GM21619 (cell line): ENCODE measurements at regions not wholly inside any gene's neighbourhood (a gene's known extent, or its start where the extent isn't known, plus 50 kb on each side); places are given as distances from the start of the nearest gene placed in this dataset.

Experiments
- ATAC-seq: cut with Tn5 transposase; IDR thresholded peaks from one replicate; pipeline ENCODE4 v1.9.1; 2021; ENCODE audit not compliant: unreplicated experiment

DNA sequence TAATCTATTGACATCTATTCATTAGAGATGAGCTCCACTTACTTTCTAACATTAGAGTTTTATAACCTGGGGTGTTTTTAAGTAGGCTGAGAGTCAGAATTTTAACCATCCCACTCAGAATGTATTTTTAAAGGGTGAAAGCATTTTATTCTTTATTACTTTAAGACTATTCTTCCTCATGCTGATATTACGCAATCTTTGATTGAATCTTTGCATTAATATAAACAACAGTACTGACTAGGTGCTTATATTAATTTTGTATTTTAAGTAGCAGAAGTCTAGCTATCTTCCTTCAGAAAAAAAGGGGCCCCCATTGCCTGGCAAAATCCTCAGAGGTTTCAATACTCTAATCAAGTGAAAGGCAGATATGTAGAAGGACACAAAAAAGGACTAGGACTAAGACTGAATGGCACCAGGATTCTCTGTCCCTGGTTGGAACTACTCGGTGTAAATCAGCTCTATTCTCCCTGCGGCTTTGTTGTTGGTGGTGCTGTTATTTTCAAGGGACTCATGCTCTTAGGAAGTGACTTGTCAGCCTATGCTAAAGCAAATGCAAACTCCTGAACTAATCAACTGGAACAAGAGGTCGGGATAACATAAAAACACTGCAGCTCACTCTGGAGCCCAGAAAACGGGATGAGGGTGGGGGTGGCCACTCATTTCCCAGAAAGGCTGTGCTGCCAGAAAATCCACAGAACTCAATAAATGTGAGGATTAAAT lies 1324.4 kb downstream of the GRIK2 start:
- ATAC-seq: no peak

GRCh38 chr6:102717252-102717651 lies 1323.7 kb downstream of the GRIK2 start:
- ATAC-seq: no peak

GRCh38 chr6:102701019-102701418 lies 1307.5 kb downstream of the GRIK2 start:
- ATAC-seq: no peak

- ATAC-seq: no peak
Observed at GRCh38 chr6:102686461-102686860, 1293.0 kb downstream of the GRIK2 start.

DNA sequence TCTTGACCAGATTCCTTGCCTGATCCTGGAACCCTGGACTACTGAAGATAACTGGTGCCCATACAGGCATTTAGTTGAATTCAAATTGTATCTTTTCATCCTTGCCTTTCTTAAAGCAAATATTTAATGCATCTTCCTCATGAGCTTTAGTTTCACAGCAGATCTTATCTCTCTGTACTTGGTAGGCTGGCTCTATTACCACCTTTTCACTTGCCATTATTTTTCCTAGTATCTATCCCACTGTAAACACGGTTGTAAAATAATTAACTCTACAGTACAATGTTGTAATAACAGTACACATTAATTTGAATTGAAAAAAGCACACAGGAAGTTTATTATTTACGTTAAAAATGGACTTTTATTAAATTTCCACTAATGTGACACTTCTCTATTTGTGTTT lies 1286.9 kb downstream of the GRIK2 start:
- no peak for ATAC-seq

- ATAC-seq: no peak
Observed at GRCh38 chr6:102679865-102680264, 1286.4 kb downstream of the GRIK2 start.

GRCh38 chr6:102677225-102677624 lies 1283.7 kb downstream of the GRIK2 start:
- ATAC-seq: no peak

DNA sequence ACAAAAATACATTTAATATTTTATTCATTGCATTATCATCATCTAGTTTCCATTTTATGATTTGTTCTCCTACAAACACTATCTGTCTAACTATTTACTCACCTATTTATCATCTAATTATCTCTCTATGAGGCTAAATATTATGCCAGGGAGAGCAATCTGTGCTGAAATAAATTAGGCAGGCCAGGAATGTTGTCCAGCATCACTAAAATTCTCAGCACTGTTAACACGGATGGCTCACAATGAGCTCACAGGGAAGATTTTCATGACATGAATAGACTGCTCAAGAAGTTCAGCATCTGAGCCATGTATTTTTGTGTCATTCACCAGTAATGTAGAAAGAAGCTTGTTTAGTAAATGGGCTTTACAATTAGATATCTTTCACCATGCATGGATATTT lies 1277.2 kb downstream of the GRIK2 start:
- no peak for ATAC-seq

- ATAC-seq: no peak
Observed at GRCh38 chr6:102662851-102663250, 1269.3 kb downstream of the GRIK2 start.

DNA sequence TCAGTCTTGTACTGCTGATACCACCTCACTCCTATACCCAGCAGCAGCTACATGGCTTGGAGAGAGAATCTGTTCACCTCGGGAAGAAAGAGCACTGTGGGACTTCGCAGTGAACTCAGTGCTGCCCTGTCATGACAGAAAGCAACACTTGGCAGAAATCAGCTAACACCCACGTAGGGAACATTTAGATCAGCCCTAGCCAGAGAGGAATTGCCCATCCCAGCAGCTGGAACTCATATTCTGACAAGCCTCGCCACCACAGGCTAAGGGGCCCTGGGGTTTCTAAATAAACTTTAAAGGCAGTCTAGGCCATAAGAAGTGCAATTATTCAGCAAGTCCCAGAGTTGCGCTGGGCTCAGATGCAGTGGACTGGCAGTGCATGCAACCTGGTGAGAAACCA lies 1266.8 kb downstream of the GRIK2 start:
- no peak for ATAC-seq

DNA sequence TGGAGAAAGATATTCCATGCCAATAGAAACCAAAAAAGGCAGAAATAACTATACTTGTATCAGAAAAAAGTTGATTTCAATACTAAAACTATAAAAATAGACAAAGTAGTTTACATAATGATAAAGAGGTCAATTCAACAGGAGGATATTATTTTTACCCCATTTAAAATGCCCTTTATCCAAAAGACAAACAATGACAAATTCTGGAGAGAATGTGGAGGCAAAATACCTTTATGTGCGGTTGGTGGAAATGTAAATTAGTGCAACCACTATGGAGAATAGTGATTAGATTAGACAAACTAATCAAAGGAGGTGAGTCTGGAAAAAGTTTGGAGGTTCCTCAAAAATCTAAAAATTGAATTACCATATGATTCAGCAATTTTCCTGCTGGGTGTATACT lies 1262.3 kb downstream of the GRIK2 start:
- no peak for ATAC-seq

DNA sequence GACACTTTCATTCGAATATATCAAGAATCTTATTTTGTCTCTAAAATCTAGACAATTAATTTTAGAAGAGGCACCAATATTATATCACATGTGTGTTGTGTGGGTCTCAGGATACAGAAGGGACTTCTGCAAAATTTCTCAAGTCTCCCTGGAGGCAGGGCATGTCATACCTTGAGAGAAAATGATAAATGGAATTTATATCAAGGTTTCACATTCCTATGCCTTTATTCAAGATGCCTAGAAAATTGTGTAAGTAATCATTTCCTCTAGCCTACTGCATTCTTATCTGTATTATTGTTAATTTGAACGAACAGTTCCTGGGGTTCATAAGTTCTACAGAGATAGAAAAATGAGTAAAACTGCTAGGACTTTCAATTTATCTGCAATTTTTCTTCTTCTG lies 1247.9 kb downstream of the GRIK2 start:
- no peak for ATAC-seq

DNA sequence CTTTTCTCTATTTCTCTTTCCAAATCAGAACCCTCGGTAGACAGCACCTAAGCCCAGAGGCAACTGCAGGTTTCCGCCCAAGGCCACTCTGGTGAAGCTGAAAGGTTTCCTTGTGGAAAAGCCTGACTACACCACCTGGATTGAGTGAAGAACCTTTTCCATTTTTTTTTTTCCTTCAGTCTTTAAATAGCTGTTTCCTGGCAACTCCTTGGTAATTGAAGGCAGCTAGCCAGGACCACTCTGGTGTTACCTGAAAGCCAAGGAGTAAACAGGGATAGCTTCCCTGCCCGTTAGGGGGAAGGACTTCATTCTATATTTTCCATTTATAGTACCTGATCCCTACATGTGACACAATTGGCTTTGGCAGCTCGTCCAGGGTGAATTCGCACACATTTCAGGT lies 1238.4 kb downstream of the GRIK2 start:
- no peak for ATAC-seq

DNA sequence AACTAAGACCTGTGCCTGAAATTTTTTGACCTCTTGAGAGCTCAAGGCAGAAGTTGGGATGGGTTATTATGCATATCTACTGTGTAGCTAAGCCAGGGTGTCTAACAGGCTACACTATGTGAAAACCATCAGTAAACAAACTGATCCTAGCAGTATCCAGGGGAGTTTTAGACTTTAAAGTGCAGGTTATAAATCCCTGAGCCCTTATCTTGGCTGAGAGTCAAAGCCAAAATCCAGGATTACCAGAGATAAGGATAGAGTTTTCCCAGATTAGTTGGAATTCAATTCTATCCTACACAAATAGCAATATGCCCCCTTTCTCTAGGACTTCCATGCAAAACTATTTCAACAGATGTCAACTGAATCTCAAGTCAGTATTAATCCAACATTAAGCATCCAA lies 1229.7 kb downstream of the GRIK2 start:
- ATAC-seq: no peak

GRCh38 chr6:102619585-102619984 lies 1226.1 kb downstream of the GRIK2 start:
- peak; percentile 45 for ATAC-seq

DNA sequence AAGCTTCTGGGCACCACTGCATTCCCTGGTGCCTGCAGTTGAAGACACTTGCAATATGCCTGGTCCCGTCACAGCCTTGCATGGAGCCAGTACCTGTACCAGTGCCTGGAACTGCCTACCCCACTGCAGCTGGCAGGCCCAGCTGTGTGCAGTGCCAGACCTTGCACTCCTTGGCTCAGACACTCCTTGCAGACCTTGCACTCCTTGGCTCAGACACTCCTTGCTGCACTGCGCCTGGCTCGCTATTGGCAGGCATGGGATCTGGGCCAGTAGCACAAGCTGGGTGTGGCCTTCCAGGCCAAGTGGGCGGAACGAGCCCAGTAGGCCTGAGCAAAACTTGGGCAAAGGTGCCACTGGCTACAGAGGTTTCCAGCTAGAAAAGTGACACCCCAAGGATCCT lies 1189.1 kb downstream of the GRIK2 start:
- ATAC-seq: no peak

- no peak for ATAC-seq
Observed at GRCh38 chr6:102581378-102582124, 1188.0 kb downstream of the GRIK2 start.

GRCh38 chr6:102571236-102571908 lies 1177.9 kb downstream of the GRIK2 start:
- no peak for ATAC-seq

DNA sequence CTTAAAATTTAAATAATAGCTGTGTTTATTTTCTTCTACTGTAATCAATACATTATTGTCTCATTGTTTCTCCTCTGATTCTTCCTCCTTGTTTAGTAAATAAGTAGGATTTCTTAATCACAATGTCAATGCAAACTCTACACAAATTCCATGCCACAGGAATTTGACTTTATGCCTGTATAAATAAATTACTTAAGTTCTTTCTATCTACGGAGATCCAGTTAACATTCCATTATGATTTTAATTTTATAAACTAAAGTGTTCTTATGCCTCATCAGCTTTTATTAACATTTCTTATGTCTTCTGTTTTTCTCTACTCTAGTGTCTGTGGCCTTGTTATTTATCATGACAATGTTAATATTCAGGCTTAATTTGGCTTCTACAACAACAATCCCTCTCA lies 1169.2 kb downstream of the GRIK2 start:
- no peak for ATAC-seq

GRCh38 chr6:102553214-102553613 lies 1159.7 kb downstream of the GRIK2 start:
- ATAC-seq: no peak

- no peak for ATAC-seq
Observed at GRCh38 chr6:102549221-102549874, 1155.8 kb downstream of the GRIK2 start.

- ATAC-seq: no peak
Observed at GRCh38 chr6:102525336-102525735, 1131.8 kb downstream of the GRIK2 start.
